Myocyte (in vitro differentiated cells): ENCODE measurements at regions not wholly inside any gene's neighbourhood (a gene's known extent, or its start where the extent isn't known, plus 50 kb on each side); places are given as distances from the start of the nearest gene placed in this dataset.

Experiments
- DNase-seq: peaks from one replicate; pipeline ENCODE4 v3.0.0-alpha.2; 2012; ENCODE audit warnings: low read depth

- no peak for DNase-seq
These were observed 419.4 kb downstream of the NPHP4 start for GRCh38 chr1:5572794-5573193.

- DNase-seq: no peak
These were observed 420.3 kb downstream of the NPHP4 start for GRCh38 chr1:5571861-5572401.

GRCh38 chr1:5571438-5571837 lies 420.8 kb downstream of the NPHP4 start:
- DNase-seq: no peak

GRCh38 chr1:5570931-5571330 lies 421.3 kb downstream of the NPHP4 start:
- DNase-seq: no peak

- DNase-seq: no peak
These were observed 423.9 kb downstream of the NPHP4 start for GRCh38 chr1:5568321-5568720.

GRCh38 chr1:5567839-5568238 lies 424.4 kb downstream of the NPHP4 start:
- no peak for DNase-seq

GRCh38 chr1:5566924-5567323 lies 425.3 kb downstream of the NPHP4 start:
- DNase-seq: no peak

GRCh38 chr1:5565281-5566125 lies 426.7 kb downstream of the NPHP4 start:
- no peak for DNase-seq

- DNase-seq: no peak
These were observed 427.5 kb downstream of the NPHP4 start for GRCh38 chr1:5564578-5565257.

- no peak for DNase-seq
These were observed 428.2 kb downstream of the NPHP4 start for GRCh38 chr1:5563861-5564577.

GRCh38 chr1:5562769-5563168 lies 429.5 kb downstream of the NPHP4 start:
- no peak for DNase-seq

GRCh38 chr1:5562331-5562730 lies 429.9 kb downstream of the NPHP4 start:
- no peak for DNase-seq

- DNase-seq: no peak
These were observed 433.1 kb downstream of the NPHP4 start for GRCh38 chr1:5559078-5559477.

GRCh38 chr1:5555853-5556252 lies 436.4 kb downstream of the NPHP4 start:
- DNase-seq: no peak

GRCh38 chr1:5554784-5555183 lies 437.4 kb downstream of the NPHP4 start:
- DNase-seq: no peak

GRCh38 chr1:5554111-5554510 lies 438.1 kb downstream of the NPHP4 start:
- DNase-seq: no peak

GRCh38 chr1:5552787-5553484 lies 439.3 kb downstream of the NPHP4 start:
- DNase-seq: no peak

- no peak for DNase-seq
These were observed 440.8 kb downstream of the NPHP4 start for GRCh38 chr1:5551274-5551975.

GRCh38 chr1:5548266-5548665 lies 444.0 kb downstream of the NPHP4 start:
- DNase-seq: no peak

GRCh38 chr1:5543235-5543634 lies 449.0 kb downstream of the NPHP4 start:
- no peak for DNase-seq

- no peak for DNase-seq
These were observed 459.4 kb downstream of the NPHP4 start for GRCh38 chr1:5532811-5533210.
